ENCODE measurements at regions not wholly inside any gene's neighbourhood (a gene's known extent, or its start where the extent isn't known, plus 50 kb on each side); places are given as distances from the start of the nearest gene placed in this dataset.

GRCh38 chr10:78363190-78363589, 329.5 kb downstream of the RPS24 start:
- no peaks in the 10 kb centered on the region for H3K9me3 Mint-ChIP-seq (ENCODE audit: unreplicated experiment)
- DNase-seq (ENCODE audit: unreplicated experiment) = no peak
- no TSS peak for BruUV-seq (replicated peaks)
- TF ChIP-seq, protein P1, sequence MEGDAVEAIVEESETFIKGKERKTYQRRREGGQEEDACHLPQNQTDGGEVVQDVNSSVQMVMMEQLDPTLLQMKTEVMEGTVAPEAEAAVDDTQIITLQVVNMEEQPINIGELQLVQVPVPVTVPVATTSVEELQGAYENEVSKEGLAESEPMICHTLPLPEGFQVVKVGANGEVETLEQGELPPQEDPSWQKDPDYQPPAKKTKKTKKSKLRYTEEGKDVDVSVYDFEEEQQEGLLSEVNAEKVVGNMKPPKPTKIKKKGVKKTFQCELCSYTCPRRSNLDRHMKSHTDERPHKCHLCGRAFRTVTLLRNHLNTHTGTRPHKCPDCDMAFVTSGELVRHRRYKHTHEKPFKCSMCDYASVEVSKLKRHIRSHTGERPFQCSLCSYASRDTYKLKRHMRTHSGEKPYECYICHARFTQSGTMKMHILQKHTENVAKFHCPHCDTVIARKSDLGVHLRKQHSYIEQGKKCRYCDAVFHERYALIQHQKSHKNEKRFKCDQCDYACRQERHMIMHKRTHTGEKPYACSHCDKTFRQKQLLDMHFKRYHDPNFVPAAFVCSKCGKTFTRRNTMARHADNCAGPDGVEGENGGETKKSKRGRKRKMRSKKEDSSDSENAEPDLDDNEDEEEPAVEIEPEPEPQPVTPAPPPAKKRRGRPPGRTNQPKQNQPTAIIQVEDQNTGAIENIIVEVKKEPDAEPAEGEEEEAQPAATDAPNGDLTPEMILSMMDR (IDR thresholded peaks at IDR 0.05; ENCODE audit: unreplicated experiment) = no peak
- ChIA-PET POLR2A (no interaction called here), CTCF (no interaction called here)
- H3K27me3 Mint-ChIP-seq (ENCODE audit: insufficient read depth, unreplicated experiment) = peaks cover 60% of the 10 kb centered on the region
- no peak overlapping the region for H3K27ac Mint-ChIP-seq (ENCODE audit: low read depth, unreplicated experiment)
- H3K4me1 Mint-ChIP-seq (ENCODE audit: insufficient read depth, unreplicated experiment) = no peaks in the 10 kb centered on the region
- H3K36me3 Mint-ChIP-seq (ENCODE audit: insufficient read depth, unreplicated experiment) = no peaks in the 10 kb centered on the region
- intact Hi-C loops (cut with micrococcal nuclease) = no loop called here
- no peak overlapping the region for H3K4me3 Mint-ChIP-seq (ENCODE audit: unreplicated experiment)

DNA sequence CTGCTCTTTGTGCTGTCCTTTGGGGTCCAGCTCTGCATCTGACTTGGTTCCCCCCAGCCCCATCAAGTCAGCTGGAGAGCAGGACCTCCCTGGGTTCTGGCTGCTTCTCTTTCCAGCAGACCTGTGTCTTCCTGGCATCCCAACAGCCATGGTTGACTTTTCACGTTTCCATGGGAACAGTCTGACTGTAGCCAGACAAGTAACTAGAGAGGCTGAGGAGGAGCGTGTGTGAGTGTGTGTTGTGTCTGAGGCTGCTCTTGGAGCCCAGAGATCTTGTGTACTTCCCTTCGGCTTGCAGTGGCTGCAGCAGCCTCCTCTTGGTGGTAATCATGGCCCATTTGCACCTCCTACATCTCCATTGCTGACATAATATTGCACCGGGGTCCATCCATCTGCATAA, 332.0 kb downstream of the RPS24 start:
- intact Hi-C loops (cut with micrococcal nuclease) = no loop called here
- DNase-seq (ENCODE audit: unreplicated experiment) = no peak
- Mint-ChIP-seq H3K4me1 (ENCODE audit: insufficient read depth, unreplicated experiment) (no peaks in the 10 kb centered on the region), H3K36me3 (ENCODE audit: insufficient read depth, unreplicated experiment) (no peaks in the 10 kb centered on the region), H3K9me3 (ENCODE audit: unreplicated experiment) (no peaks in the 10 kb centered on the region), H3K27me3 (ENCODE audit: insufficient read depth, unreplicated experiment) (peaks cover 59% of the 10 kb centered on the region), H3K4me3 (ENCODE audit: unreplicated experiment) (no peak overlapping the region), H3K27ac (ENCODE audit: low read depth, unreplicated experiment) (no peak overlapping the region)
- CTCF ChIA-PET = interaction anchor here (0.6 kb wide), 1 partner anchor 60 kb away, joined by 3 read pairs; no protein-coding TSS in a partner anchor
- TF ChIP-seq, protein P1 (IDR thresholded peaks at IDR 0.05; ENCODE audit: unreplicated experiment) = no peak
- POLR2A ChIA-PET = no interaction called here
- no TSS peak for BruUV-seq (replicated peaks)

DNA sequence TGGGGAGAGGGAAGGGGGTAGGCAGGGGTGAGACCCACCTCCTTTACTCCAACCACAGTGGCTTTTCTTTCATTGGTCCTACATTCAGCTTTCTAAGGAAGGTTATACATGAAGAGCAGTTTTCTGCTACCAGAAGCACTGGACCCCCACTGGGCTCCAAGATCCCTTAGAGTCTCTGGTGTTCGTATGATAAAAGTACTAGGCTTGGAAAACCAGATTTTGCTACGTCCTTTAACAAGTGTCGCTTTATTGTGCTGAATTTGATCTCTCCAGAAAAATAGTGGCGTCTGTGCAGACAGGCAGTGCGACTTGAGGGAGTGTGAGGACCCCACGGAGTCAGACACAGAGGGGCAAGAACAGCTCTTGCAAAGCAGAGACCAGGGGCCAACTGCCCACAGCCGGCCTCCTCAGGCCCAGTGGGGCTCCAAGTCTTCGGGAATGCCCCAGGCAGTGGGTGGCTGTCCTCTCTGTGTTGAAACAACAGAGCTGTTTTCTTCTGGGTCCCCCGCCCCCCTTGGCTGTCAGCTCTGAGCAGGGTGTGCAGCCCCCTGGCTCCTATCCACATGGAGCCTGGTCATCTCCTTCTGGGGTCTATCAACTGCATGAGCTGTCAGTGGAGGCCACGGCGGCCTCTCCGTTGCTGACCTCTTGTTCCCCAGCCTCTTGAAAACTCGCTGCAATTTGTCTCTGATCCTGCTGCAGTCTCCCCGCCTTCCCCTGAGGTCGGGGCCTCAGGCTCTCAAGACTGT, 333.2 kb downstream of the RPS24 start:
- Mint-ChIP-seq H3K4me1 (ENCODE audit: insufficient read depth, unreplicated experiment) (no peaks in the 10 kb centered on the region), H3K36me3 (ENCODE audit: insufficient read depth, unreplicated experiment) (no peaks in the 10 kb centered on the region), H3K9me3 (ENCODE audit: unreplicated experiment) (no peaks in the 10 kb centered on the region), H3K27me3 (ENCODE audit: insufficient read depth, unreplicated experiment) (peaks cover 67% of the 10 kb centered on the region), H3K27ac (ENCODE audit: low read depth, unreplicated experiment) (no peak overlapping the region), H3K4me3 (ENCODE audit: unreplicated experiment) (no peak overlapping the region)
- no peak for DNase-seq (ENCODE audit: unreplicated experiment)
- no TSS peak for BruUV-seq (replicated peaks)
- ChIA-PET CTCF (interaction anchor here (0.9 kb wide), 1 partner anchor 74 kb away, joined by 3 read pairs; no protein-coding TSS in a partner anchor), POLR2A (interaction anchor here (0.7 kb wide), 1 partner anchor 685 kb away, joined by 3 read pairs; no protein-coding TSS in a partner anchor)
- intact Hi-C loops (cut with micrococcal nuclease) = no loop called here
- TF ChIP-seq, protein P1 (IDR thresholded peaks at IDR 0.05; ENCODE audit: unreplicated experiment) = no peak

DNA sequence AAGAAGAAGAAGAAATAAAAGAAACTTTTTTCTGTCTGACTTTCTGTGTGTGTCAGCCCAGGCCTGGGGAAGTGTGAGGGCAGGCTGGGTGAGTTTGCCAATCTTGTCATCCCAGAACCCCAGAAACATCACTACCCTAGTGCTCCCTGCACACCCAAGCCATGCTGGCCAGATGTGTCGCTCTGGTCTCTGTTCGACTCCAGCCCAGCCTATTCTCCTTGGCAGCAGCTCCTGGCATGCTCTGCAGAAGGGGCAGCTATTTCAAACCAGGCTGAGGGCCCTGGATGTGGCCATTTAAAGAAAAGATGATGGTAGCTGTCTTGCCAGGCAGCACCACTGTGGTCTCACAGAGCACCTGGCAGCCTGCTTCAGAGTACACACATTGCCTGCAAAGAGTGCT, 334.1 kb downstream of the RPS24 start:
- intact Hi-C loops (cut with micrococcal nuclease) = no loop called here
- POLR2A ChIA-PET = no interaction called here
- no peaks in the 10 kb centered on the region for H3K36me3 Mint-ChIP-seq (ENCODE audit: insufficient read depth, unreplicated experiment)
- DNase-seq (ENCODE audit: unreplicated experiment) = no peak
- no peak overlapping the region for H3K4me3 Mint-ChIP-seq (ENCODE audit: unreplicated experiment)
- BruUV-seq (replicated peaks) = no TSS peak
- no peaks in the 10 kb centered on the region for H3K9me3 Mint-ChIP-seq (ENCODE audit: unreplicated experiment)
- CTCF ChIA-PET = interaction anchor here (0.6 to 0.9 kb wide), 2 partner anchors 74 to 219 kb away, joined by 3 to 5 read pairs; no protein-coding TSS in a partner anchor
- H3K27ac Mint-ChIP-seq (ENCODE audit: low read depth, unreplicated experiment) = no peak overlapping the region
- TF ChIP-seq, protein P1 (IDR thresholded peaks at IDR 0.05; ENCODE audit: unreplicated experiment) = no peak
- peaks cover 70% of the 10 kb centered on the region for H3K27me3 Mint-ChIP-seq (ENCODE audit: insufficient read depth, unreplicated experiment)
- H3K4me1 Mint-ChIP-seq (ENCODE audit: insufficient read depth, unreplicated experiment) = no peaks in the 10 kb centered on the region

Measured in MCF 10A (cell line).